ENCODE measurements at regions not wholly inside any gene's neighbourhood (a gene's known extent, or its start where the extent isn't known, plus 50 kb on each side); places are given as distances from the start of the nearest gene placed in this dataset.

DNA sequence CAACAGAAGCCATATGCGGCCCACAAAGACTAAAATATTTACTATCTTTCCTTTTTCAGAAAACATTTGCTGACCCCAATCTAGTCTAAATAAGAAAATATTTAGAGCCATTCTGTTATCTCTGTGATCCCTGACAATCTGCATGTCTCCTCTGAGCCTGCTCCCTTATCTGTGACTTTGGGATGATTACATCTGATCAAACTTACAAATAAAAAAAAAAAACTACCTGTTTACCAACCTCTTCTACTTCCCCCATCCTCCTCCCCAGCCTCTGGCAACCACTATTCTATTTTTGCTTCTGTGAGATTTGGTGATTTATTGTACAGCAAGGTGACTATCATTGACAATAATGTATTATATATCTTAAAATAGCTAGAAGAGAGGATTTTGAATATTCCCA is 176.3 kb upstream of the CD180 start:
- Histone ChIP-seq H3K4me2 (ENCODE audit: insufficient read depth, low read length) (no peak overlapping the region), H3K27me3 (ENCODE audit: control insufficient read depth in 2 of 2, insufficient read depth in 2 of 2, low read length in 2 of 2) (no peaks in the 10 kb centered on the region), H3K9me1 (replicated peaks; ENCODE audit: control insufficient read depth, extremely low read depth, insufficient read depth, low read length) (no peaks in the 10 kb centered on the region), H3K36me3 (ENCODE audit: control insufficient read depth in 2 of 2, extremely low read depth in 1 of 2, insufficient read depth in 2 of 2, low read length in 2 of 2) (no peaks in the 10 kb centered on the region), H2AFZ (ENCODE audit: low read depth, low read length) (no peak overlapping the region), H3K9ac (replicated peaks; ENCODE audit: extremely low read depth, insufficient read depth, low read length) (no peak overlapping the region), H4K20me1 (replicated peaks; ENCODE audit: control insufficient read depth, extremely low read depth, insufficient read depth, low read length) (no peaks in the 10 kb centered on the region), H3K9me3 (replicated peaks; ENCODE audit: control insufficient read depth, insufficient read depth, low read length) (no peaks in the 10 kb centered on the region), H3K4me1 (ENCODE audit: control insufficient read depth, extremely low read depth, insufficient read depth, low read length) (no peaks in the 10 kb centered on the region), H3K4me3 (replicated peaks in 1 of 3; ENCODE audit: insufficient read depth in 1 of 3, low read depth in 1 of 3, low read length in 3 of 3) (no peak overlapping the region), H3K79me2 (ENCODE audit: control insufficient read depth, insufficient read depth, low read length) (no peaks in the 10 kb centered on the region), H3K27ac (ENCODE audit: insufficient read depth, low read depth, low read length) (no peak overlapping the region)
- dilution Hi-C loops (cut with MboI; ENCODE audit: extremely low pct_ligation_motif_present, low sequenced_read_pairs) = no loop called here
- TF ChIP-seq GATA2 (IDR thresholded peaks at IDR 0.05; ENCODE audit: insufficient read depth, insufficient read length, low read depth, low read length) (no peak), MYC (IDR thresholded peaks at IDR 0.05; ENCODE audit: low read depth, low read length) (no peak), EZH2 (IDR thresholded peaks at IDR 0.05; ENCODE audit: borderline replicate concordance, low read depth, low read length, severe bottlenecking) (no peak), FOS (IDR thresholded peaks at IDR 0.05; ENCODE audit: borderline replicate concordance, insufficient read depth, low read length) (no peak), JUN (IDR thresholded peaks at IDR 0.05; ENCODE audit: borderline replicate concordance, insufficient read depth, insufficient read length, low read depth) (no peak), POLR2AphosphoS5 (IDR thresholded peaks at IDR 0.05; ENCODE audit: insufficient read depth, low read depth, low read length) (no peak), POLR2A (IDR thresholded peaks at IDR 0.05; ENCODE audit: low read depth, low read length) (no peak)
- TF ChIP-seq, protein P1, sequence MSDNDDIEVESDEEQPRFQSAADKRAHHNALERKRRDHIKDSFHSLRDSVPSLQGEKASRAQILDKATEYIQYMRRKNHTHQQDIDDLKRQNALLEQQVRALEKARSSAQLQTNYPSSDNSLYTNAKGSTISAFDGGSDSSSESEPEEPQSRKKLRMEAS (IDR thresholded peaks at IDR 0.05; ENCODE audit: insufficient read depth, insufficient read length) = no peak
- TF ChIP-seq, protein P2, sequence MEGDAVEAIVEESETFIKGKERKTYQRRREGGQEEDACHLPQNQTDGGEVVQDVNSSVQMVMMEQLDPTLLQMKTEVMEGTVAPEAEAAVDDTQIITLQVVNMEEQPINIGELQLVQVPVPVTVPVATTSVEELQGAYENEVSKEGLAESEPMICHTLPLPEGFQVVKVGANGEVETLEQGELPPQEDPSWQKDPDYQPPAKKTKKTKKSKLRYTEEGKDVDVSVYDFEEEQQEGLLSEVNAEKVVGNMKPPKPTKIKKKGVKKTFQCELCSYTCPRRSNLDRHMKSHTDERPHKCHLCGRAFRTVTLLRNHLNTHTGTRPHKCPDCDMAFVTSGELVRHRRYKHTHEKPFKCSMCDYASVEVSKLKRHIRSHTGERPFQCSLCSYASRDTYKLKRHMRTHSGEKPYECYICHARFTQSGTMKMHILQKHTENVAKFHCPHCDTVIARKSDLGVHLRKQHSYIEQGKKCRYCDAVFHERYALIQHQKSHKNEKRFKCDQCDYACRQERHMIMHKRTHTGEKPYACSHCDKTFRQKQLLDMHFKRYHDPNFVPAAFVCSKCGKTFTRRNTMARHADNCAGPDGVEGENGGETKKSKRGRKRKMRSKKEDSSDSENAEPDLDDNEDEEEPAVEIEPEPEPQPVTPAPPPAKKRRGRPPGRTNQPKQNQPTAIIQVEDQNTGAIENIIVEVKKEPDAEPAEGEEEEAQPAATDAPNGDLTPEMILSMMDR (IDR thresholded peaks at IDR 0.05; ENCODE audit: extremely low read depth in 1 of 2, insufficient read depth in 1 of 2, low read depth in 1 of 2, low read length in 2 of 2) = no peak
- DNase-seq (ENCODE audit: low read depth, low spot score) (no peak), FAIRE-seq (no peak)
- CTCF ChIA-PET = interaction anchor here (0.8 kb wide), 1 partner anchor 708 kb away, joined by 3 read pairs; no protein-coding TSS in a partner anchor
- no TSS peak for BruUV-seq (replicated peaks)
- intact Hi-C loops (cut with micrococcal nuclease) = no loop called here
- POLR2A ChIA-PET = no interaction called here

Data from endothelial cell of umbilical vein (primary cell).